ENCODE measurements at regions not wholly inside any gene's neighbourhood (a gene's known extent, or its start where the extent isn't known, plus 50 kb on each side); places are given as distances from the start of the nearest gene placed in this dataset.

- Histone ChIP-seq H3K4me1 (ENCODE audit: control insufficient read depth, insufficient read depth, low read length) (peaks cover 24% of the 10 kb centered on the region), H3K4me3 (ENCODE audit: low read length) (no peak overlapping the region), H3K9ac (ENCODE audit: low read length) (no peak overlapping the region), H3K9me3 (ENCODE audit: control insufficient read depth, low read length) (peaks cover 10% of the 10 kb centered on the region), H3K27me3 (replicated peaks; ENCODE audit: control insufficient read depth, insufficient read depth, low read length) (no peaks in the 10 kb centered on the region), H3K36me3 (ENCODE audit: control insufficient read depth, insufficient read depth, low read length, severe bottlenecking) (no peaks in the 10 kb centered on the region)
- no peak for DNase-seq (ENCODE audit: low read depth)
These were observed 67.7 kb upstream of the ZNF469 start for GRCh38 chr16:88314991-88315542.

- H3K4me3 ChIP-seq (ENCODE audit: low read length): no peak overlapping the region
- H3K36me3 ChIP-seq (ENCODE audit: control insufficient read depth, insufficient read depth, low read length, severe bottlenecking): no peaks in the 10 kb centered on the region
- DNase-seq (ENCODE audit: low read depth): peak; percentile 55
- no peak overlapping the region for H3K9ac ChIP-seq (ENCODE audit: low read length)
- peaks cover 10% of the 10 kb centered on the region for H3K9me3 ChIP-seq (ENCODE audit: control insufficient read depth, low read length)
- no peaks in the 10 kb centered on the region for H3K27me3 ChIP-seq (replicated peaks; ENCODE audit: control insufficient read depth, insufficient read depth, low read length)
- peaks cover 24% of the 10 kb centered on the region for H3K4me1 ChIP-seq (ENCODE audit: control insufficient read depth, insufficient read depth, low read length)
These were observed 67.1 kb upstream of the ZNF469 start for GRCh38 chr16:88315543-88316105.

DNA sequence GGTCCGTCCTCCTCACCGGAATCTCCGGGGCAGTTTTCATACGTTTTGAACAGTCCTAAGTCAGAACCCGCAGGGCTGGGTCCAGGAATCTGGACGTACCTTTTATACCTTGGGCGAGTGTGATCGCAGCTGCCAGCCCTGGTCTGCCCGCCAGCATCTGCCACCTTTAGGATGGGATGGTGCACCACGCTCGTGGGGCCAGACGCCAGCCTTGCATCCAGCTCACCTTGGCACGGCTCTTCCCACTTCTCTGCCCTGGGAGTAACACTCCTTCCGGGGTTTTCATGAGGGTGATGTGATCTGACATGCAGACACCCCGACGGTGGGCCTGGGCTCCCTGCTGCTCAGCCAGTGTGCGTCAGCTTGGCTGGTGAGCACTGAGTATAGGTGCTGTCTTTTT lies 66.6 kb upstream of the ZNF469 start:
- no peak overlapping the region for H3K9ac ChIP-seq (ENCODE audit: low read length)
- H3K4me3 ChIP-seq (ENCODE audit: low read length): no peak overlapping the region
- peaks cover 10% of the 10 kb centered on the region for H3K9me3 ChIP-seq (ENCODE audit: control insufficient read depth, low read length)
- peaks cover 24% of the 10 kb centered on the region for H3K4me1 ChIP-seq (ENCODE audit: control insufficient read depth, insufficient read depth, low read length)
- DNase-seq (ENCODE audit: low read depth): no peak
- no peaks in the 10 kb centered on the region for H3K36me3 ChIP-seq (ENCODE audit: control insufficient read depth, insufficient read depth, low read length, severe bottlenecking)
- no peaks in the 10 kb centered on the region for H3K27me3 ChIP-seq (replicated peaks; ENCODE audit: control insufficient read depth, insufficient read depth, low read length)

DNA sequence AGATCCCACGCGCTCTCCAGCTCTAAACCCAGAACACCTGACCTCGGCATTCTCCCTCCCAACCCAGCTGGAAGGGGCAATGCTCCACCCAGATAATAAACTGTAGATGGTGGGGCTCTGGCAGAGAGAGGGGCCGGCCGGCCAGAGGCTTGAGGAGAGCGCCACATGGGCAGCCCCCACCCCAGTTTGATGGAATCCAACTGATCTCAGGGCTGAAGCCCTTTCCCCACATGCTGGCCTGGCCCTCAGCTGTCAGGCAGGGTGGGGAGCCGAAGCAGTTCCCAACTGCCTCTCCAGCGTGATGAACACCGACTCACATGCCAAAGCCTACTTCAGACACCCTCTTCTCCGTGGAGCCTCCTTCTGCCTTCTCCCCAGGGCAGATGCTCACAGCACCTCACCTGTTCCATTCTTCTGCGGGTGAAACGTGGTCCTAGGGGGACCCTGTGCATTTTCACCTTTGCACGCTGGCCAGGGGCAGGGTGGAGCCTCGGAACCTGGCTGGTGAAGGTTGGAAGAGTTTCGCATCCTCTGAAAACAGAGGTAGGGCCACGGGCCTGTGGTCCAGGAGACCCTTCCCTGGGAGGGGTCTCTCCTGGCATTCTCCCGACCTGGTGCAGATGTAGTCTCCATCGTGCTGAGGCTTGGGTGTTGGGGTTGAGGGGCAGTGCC lies 65.7 kb upstream of the ZNF469 start:
- no peak for DNase-seq (ENCODE audit: low read depth)
- no peak overlapping the region for H3K4me3 ChIP-seq (ENCODE audit: low read length)

GRCh38 chr16:88317613-88317965 lies 65.2 kb upstream of the ZNF469 start:
- H3K36me3 ChIP-seq (ENCODE audit: control insufficient read depth, insufficient read depth, low read length, severe bottlenecking): no peaks in the 10 kb centered on the region
- H3K27me3 ChIP-seq (replicated peaks; ENCODE audit: control insufficient read depth, insufficient read depth, low read length): no peaks in the 10 kb centered on the region
- H3K9ac ChIP-seq (ENCODE audit: low read length): peak overlapping the region; percentile 27
- peaks cover 2% of the 10 kb centered on the region for H3K9me3 ChIP-seq (ENCODE audit: control insufficient read depth, low read length)
- no peak overlapping the region for H3K4me3 ChIP-seq (ENCODE audit: low read length)
- H3K4me1 ChIP-seq (ENCODE audit: control insufficient read depth, insufficient read depth, low read length): peaks cover 24% of the 10 kb centered on the region
- peak; percentile 43 for DNase-seq (ENCODE audit: low read depth)

More for the DNA sequence above, 65.7 kb upstream of the ZNF469 start:
- Histone ChIP-seq H3K4me1 (ENCODE audit: control insufficient read depth, insufficient read depth, low read length) (peaks cover 24% of the 10 kb centered on the region), H3K27me3 (replicated peaks; ENCODE audit: control insufficient read depth, insufficient read depth, low read length) (no peaks in the 10 kb centered on the region), H3K36me3 (ENCODE audit: control insufficient read depth, insufficient read depth, low read length, severe bottlenecking) (no peaks in the 10 kb centered on the region), H3K9ac (ENCODE audit: low read length) (no peak overlapping the region), H3K9me3 (ENCODE audit: control insufficient read depth, low read length) (peaks cover 7% of the 10 kb centered on the region)

- Histone ChIP-seq H3K4me3 (ENCODE audit: low read length) (no peak overlapping the region), H3K9ac (ENCODE audit: low read length) (peak overlapping the region; percentile 27), H3K27me3 (replicated peaks; ENCODE audit: control insufficient read depth, insufficient read depth, low read length) (no peaks in the 10 kb centered on the region), H3K4me1 (ENCODE audit: control insufficient read depth, insufficient read depth, low read length) (peaks cover 24% of the 10 kb centered on the region), H3K36me3 (ENCODE audit: control insufficient read depth, insufficient read depth, low read length, severe bottlenecking) (no peaks in the 10 kb centered on the region), H3K9me3 (ENCODE audit: control insufficient read depth, low read length) (no peaks in the 10 kb centered on the region)
- no peak for DNase-seq (ENCODE audit: low read depth)
These were observed 64.7 kb upstream of the ZNF469 start for GRCh38 chr16:88318051-88318450.

DNA sequence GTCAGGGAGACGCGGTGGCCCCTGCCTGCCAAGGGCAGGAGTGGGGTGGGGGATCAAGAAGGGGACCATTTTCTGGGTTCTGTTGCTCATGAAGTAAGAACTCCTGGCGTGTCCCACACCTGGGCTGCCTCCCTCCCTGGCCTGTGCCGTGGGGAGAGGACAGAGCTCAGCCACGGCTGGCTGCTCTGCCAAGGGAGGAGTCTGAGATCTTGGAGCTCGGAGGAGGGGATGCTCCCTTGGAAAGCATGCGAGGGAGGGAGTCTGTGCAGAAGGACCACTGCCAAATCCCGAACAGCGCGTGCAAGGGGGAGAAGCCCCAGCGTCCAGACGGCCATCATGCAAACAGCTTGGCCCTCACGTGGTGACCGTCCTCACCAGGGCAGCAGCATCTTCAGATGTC lies 64.2 kb upstream of the ZNF469 start:
- Histone ChIP-seq H3K4me1 (ENCODE audit: control insufficient read depth, insufficient read depth, low read length) (peaks cover 24% of the 10 kb centered on the region), H3K36me3 (ENCODE audit: control insufficient read depth, insufficient read depth, low read length, severe bottlenecking) (no peaks in the 10 kb centered on the region), H3K9ac (ENCODE audit: low read length) (no peak overlapping the region), H3K4me3 (ENCODE audit: low read length) (no peak overlapping the region), H3K27me3 (replicated peaks; ENCODE audit: control insufficient read depth, insufficient read depth, low read length) (no peaks in the 10 kb centered on the region), H3K9me3 (ENCODE audit: control insufficient read depth, low read length) (no peaks in the 10 kb centered on the region)
- DNase-seq (ENCODE audit: low read depth): no peak

DNA sequence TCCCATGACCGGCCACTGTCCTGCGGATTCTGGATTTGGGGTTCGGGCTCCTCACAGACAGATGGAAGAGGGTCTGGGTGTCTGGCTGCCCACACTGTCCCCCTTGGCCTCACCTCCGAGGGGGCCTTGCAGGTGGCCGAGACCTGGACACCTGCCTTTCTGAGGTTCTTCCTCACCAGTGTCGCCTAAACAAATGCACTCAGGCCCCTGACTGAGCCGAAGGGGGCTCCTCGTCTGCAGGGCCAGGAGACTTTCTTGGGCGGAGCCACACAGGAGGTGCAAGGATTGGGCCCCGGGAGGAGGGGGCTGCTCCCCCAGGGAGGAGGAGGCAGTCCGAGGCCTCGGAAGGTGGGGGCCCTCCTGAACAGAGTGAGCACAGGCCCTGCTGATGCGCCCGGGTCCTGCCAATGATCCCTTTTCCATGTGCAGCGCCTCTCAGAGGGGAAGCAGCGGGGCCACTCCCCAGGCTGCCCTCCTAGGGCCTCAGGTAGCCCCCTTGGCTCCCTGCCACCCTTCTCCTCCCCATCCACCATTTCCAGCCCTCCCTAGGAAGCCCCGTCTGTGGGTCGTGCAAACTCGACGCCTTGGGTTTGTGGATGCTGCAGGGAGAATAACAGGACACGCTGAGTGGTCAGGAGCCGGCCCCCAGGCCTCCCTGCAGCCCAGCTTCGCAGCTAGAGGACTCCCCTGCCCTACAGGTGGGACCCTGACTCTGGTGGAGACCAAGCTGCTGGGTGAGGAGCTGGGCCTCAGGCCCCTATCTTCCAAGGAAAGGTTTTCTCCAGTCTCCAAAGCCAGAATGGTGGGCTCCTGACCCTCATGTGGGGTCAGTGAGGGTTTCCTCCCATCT lies 63.4 kb upstream of the ZNF469 start:
- Histone ChIP-seq H3K4me3 (ENCODE audit: low read length) (no peak overlapping the region), H3K27me3 (replicated peaks; ENCODE audit: control insufficient read depth, insufficient read depth, low read length) (no peaks in the 10 kb centered on the region), H3K9ac (ENCODE audit: low read length) (no peak overlapping the region), H3K4me1 (ENCODE audit: control insufficient read depth, insufficient read depth, low read length) (peaks cover 24% of the 10 kb centered on the region), H3K36me3 (ENCODE audit: control insufficient read depth, insufficient read depth, low read length, severe bottlenecking) (no peaks in the 10 kb centered on the region), H3K9me3 (ENCODE audit: control insufficient read depth, low read length) (no peaks in the 10 kb centered on the region)
- DNase-seq (ENCODE audit: low read depth): no peak

DNA sequence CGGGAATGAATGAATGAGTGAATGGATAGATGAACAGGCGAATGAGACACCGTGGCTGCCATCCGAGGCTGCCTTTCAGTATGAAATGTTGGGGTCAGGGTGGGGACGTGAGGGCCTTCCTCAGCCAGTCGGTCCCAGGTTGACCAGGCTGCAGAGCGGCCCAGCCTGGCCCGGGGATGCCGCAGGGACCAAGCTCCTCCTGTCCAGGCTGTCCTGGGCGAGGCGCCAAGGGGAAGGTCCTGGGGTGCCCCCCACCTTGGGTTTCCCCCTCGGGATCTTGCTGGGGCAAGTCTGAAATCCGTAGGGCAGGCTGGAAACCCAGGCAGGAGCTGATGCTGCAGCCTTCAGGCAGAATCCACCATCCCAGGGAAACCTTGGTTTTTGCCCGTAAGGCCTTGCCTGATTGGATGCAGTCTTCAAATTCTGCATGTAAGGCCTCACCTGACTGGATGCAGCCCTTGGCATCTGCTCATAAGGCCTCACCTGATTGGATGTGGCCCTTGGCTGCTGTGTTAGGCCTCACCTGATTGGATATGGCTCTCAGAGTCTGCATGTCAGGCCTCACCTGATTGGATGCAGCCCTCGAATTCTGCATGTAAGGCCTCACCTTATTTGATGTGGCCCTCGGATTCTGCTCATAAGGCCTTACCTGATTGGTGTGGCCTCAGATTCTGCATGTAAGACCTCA lies 61.7 kb upstream of the ZNF469 start:
- no peak for DNase-seq (ENCODE audit: low read depth)
- Histone ChIP-seq H3K9me3 (ENCODE audit: control insufficient read depth, low read length) (no peaks in the 10 kb centered on the region), H3K4me3 (ENCODE audit: low read length) (no peak overlapping the region), H3K9ac (ENCODE audit: low read length) (no peak overlapping the region), H3K4me1 (ENCODE audit: control insufficient read depth, insufficient read depth, low read length) (peaks cover 17% of the 10 kb centered on the region), H3K36me3 (ENCODE audit: control insufficient read depth, insufficient read depth, low read length, severe bottlenecking) (no peaks in the 10 kb centered on the region), H3K27me3 (replicated peaks; ENCODE audit: control insufficient read depth, insufficient read depth, low read length) (no peaks in the 10 kb centered on the region)

- Histone ChIP-seq H3K9ac (ENCODE audit: low read length) (no peak overlapping the region), H3K9me3 (ENCODE audit: control insufficient read depth, low read length) (no peaks in the 10 kb centered on the region), H3K27me3 (replicated peaks; ENCODE audit: control insufficient read depth, insufficient read depth, low read length) (no peaks in the 10 kb centered on the region), H3K4me3 (ENCODE audit: low read length) (no peak overlapping the region), H3K36me3 (ENCODE audit: control insufficient read depth, insufficient read depth, low read length, severe bottlenecking) (no peaks in the 10 kb centered on the region), H3K4me1 (ENCODE audit: control insufficient read depth, insufficient read depth, low read length) (peaks cover 13% of the 10 kb centered on the region)
- DNase-seq (ENCODE audit: low read depth): no peak
These were observed 60.9 kb upstream of the ZNF469 start for GRCh38 chr16:88321635-88322499.

All from adipocyte (in vitro differentiated cells).